Natural killer cell treated with Interleukin-12 subunit alpha and Interleukin-12 subunit beta and Interleukin-15 and Interleukin-18, amount 100 ng/mL, for 72 hours (primary cell): ENCODE measurements at regions not wholly inside any gene's neighbourhood (a gene's known extent, or its start where the extent isn't known, plus 50 kb on each side); places are given as distances from the start of the nearest gene placed in this dataset.

ENCODE experiments used
- ATAC-seq, 2 donors: fragments of 150-1000 bp; cut with Tn5 transposase in 1 of 2; sonication (Bioruptor Pico), chemical (Tn5 transposase) in 1 of 2; 2 replicates each; pipeline ENCODE4 v1.10.0; 2021
- DNase-seq: peaks from one replicate; pipeline ENCODE4 v3.0.0; 2022; ENCODE audit warnings: low spot score
- H3K27ac Mint-ChIP-seq, 2 donors: 1 replicate in 1 of 2; 2 replicates in 1 of 2; pipeline ENCODE4 v1.8.0; 2022; ENCODE audit warnings: mixed read lengths in 2 of 2, mild to moderate bottlenecking in 1 of 2, moderate library complexity in 1 of 2
- H3K27me3 Mint-ChIP-seq, 2 donors: 1 replicate in 1 of 2; 2 replicates in 1 of 2; pipeline ENCODE4 v1.8.0; 2022; ENCODE audit warnings: mixed read lengths in 2 of 2
- H3K36me3 Mint-ChIP-seq: one replicate; pipeline ENCODE4 v1.8.0; 2022; ENCODE audit warnings: mixed read lengths
- H3K4me1 Mint-ChIP-seq, 2 donors: 1 replicate in 1 of 2; 2 replicates in 1 of 2; pipeline ENCODE4 v1.8.0; 2022; ENCODE audit warnings: low read depth in 2 of 2, mixed read lengths in 2 of 2, mild to moderate bottlenecking in 1 of 2
- H3K4me3 Mint-ChIP-seq: one replicate; pipeline ENCODE4 v1.8.0; 2022; ENCODE audit warnings: mixed read lengths
- H3K9me3 Mint-ChIP-seq: 2 replicates; pipeline ENCODE4 v1.8.0; 2022; ENCODE audit warnings: mixed read lengths

DNA sequence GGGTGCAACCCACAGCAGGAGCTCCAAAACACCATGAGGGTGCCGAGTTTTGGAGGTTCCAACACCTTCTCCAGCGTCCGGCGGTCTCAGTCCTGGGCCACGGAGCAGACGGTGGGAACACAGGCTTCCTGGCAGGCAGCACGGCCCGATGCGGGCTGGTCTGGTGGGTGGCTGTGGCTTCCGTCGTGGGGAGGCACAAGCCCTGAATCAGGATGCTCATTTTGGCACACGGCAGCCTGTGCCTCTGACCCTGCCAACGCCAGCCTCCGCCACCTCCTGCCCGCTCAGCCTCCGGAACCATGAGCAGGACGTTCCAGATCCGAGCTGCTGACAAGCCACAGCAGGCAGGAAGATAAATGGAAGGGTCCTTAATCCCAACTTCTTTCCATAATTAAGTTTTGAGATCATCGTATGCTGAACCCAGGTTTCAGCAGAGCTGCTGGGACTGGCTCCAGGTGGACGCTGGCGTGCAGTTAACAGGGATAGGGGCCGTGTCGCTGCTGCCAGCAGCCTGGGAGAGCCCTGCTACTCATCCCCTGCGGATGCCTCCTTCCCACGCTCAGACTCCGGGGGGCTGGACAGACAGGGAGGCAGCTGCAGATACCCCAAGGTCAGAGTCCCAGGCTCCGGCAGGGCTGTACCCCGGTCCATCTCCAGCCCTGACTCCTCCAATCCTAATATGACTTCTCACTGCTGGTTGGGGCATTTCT is 136.6 kb downstream of the ENGASE start:
- Mint-ChIP-seq H3K36me3 (no peaks in the 10 kb centered on the region), H3K4me1 (peaks cover 0 to 3% of the 10 kb centered on the region in 2 donors), H3K9me3 (no peaks in the 10 kb centered on the region), H3K27ac (no peak overlapping the region), H3K27me3 (peaks cover 13 to 14% of the 10 kb centered on the region in 2 donors), H3K4me3 (no peak overlapping the region)
- no peak for DNase-seq
- ATAC-seq = no peak

DNA sequence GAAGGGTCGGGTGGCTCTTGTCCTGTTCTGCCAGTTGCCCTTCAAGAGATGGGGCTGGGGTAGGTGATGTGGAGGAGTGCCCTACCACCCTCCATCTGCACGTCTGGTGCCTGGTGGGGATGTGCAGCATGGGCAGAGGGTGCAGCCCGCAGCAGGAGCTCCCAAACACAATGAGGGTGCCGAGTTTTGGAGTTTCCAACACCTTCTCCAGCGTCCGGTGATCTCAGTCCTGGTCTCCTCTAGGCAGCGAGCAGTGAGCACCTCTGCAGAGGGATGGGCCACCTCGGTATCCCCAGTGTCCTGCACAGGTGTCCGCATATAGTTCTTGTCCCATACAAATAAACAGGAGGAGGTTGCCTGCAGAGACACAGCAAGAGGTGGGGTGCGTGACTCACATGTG is 136.0 kb downstream of the ENGASE start:
- DNase-seq (no peak), ATAC-seq (no peak)
- Mint-ChIP-seq H3K36me3 (no peaks in the 10 kb centered on the region), H3K27ac (no peak overlapping the region), H3K9me3 (no peaks in the 10 kb centered on the region), H3K4me1 (peaks cover 0 to 3% of the 10 kb centered on the region in 2 donors), H3K27me3 (peaks cover 13% of the 10 kb centered on the region in 2 donors), H3K4me3 (no peak overlapping the region)

DNA sequence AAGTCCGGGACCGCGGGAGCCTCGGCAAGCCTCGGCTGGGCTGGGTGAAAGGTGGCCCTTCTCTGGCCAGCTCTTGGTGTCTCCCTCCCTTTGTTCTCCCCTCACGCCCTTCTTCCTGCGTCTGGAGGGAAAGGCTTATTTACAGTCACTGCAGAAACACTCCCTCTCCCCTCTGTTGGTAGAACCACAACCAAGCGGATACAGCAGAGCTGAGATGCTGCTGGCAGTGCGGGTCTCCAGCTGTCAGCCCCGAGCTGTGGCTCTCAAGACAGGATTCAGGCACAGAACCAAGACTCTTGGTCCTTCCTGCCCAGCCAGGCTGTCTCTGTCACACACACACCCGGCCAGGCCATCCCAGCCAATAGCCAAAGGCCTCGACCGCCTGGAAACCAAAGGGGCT is 133.3 kb downstream of the ENGASE start:
- Mint-ChIP-seq H3K4me3 (no peak overlapping the region), H3K27ac (no peak overlapping the region), H3K4me1 (no peaks in the 10 kb centered on the region), H3K27me3 (peaks cover 4 to 8% of the 10 kb centered on the region in 2 donors), H3K36me3 (no peaks in the 10 kb centered on the region), H3K9me3 (no peaks in the 10 kb centered on the region)
- ATAC-seq (no peak), DNase-seq (no peak)

DNA sequence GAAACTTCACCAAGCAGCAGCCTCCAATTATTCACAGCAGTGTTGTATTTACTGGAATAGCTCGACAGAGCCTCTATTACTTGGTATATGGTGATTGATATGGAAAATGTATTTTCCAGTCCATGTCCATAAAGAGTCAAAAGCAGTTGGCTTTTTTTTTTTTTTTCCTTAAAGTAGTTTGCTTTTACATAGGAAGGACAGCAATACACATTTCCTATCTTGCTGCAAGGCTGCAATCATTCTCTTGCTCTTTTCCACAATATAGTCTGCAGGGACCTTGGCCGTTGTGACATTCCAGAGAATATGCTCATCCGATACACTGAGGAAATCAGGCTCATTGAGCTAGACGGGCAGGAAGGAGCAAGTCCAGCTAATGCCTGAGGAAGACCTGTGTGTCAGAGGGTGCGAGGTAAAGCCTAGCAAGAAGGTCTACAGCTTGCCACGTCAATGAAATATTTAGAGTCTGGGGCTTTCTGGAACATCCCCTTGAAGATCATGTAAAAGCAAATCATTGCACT is 131.1 kb downstream of the ENGASE start:
- Mint-ChIP-seq H3K9me3 (no peaks in the 10 kb centered on the region), H3K36me3 (no peaks in the 10 kb centered on the region), H3K27ac (no peak overlapping the region), H3K4me1 (peaks cover 0 to 3% of the 10 kb centered on the region in 2 donors), H3K4me3 (no peak overlapping the region), H3K27me3 (peaks cover 8 to 11% of the 10 kb centered on the region in 2 donors)
- DNase-seq = no peak
- no peak for ATAC-seq

DNA sequence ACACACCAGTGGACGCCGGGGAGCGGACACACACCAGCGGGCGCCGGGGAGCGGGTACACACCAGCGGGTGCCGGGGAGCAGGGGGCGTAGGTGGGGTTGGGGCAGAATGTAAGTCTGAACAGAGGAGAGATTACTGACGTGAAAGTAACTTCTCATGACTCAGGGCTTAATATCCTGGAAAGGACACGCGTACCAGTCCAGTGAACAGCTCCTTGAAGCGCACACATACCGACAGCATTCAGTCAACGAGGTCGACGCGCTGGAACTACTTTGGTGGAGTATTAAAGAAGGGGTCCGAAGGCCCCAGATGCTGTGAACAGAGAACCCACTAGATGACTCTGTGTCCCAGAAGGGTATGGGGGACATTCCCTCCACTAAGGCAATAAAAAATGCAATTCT is 129.6 kb downstream of the ENGASE start:
- Mint-ChIP-seq H3K4me1 (peaks cover 0 to 3% of the 10 kb centered on the region in 2 donors), H3K27ac (no peak overlapping the region), H3K36me3 (no peaks in the 10 kb centered on the region), H3K9me3 (no peaks in the 10 kb centered on the region), H3K4me3 (no peak overlapping the region), H3K27me3 (peaks cover 9 to 14% of the 10 kb centered on the region in 2 donors)
- ATAC-seq (no peak), DNase-seq (no peak)

DNA sequence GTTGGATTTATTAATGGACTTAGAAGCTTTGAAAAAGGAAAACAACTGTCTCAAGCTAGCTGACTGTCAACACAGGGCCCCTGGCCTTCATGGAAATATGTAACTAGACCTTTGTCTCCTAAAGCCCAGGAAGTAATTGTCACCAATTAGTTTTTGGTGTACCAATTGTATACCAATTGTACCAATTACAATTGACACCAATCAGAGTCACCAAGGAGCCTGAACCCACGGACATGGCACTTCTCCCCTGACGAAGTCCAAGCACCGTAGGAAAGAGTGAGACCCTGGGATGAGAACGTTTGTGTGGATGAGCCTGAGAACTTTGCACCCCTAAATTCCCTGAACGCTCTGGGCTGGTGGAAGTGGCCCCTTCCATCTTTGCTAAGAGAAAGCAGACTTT is 129.0 kb downstream of the ENGASE start:
- no peak overlapping the region for H3K4me3 Mint-ChIP-seq
- DNase-seq = no peak
- peaks cover 0 to 3% of the 10 kb centered on the region in 2 donors for H3K4me1 Mint-ChIP-seq
- H3K36me3 Mint-ChIP-seq = no peaks in the 10 kb centered on the region
- H3K9me3 Mint-ChIP-seq = no peaks in the 10 kb centered on the region
- H3K27me3 Mint-ChIP-seq = peaks cover 9 to 14% of the 10 kb centered on the region in 2 donors
- ATAC-seq = no peak
- no peak overlapping the region for H3K27ac Mint-ChIP-seq

DNA sequence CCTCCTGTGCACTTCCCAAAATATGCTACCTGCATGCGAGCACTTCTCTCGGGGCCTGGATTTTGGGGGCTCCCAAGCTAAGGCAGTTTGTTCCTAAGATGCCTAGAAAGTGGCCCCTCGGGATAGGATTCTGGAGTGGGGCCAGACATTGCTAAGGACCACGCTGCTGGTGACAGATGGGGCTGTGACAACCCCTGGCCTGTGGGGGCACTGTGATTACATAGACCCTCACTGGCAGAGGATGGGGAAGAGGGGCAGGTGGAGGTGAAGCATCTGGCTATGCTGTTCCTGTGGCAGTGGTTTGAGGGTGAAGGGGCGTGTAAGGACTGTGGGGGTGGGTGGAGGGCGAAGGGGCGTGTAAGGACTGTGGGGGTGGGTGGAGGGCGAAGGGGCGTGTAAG is 128.4 kb downstream of the ENGASE start:
- H3K27ac Mint-ChIP-seq = no peak overlapping the region
- DNase-seq = no peak
- H3K4me3 Mint-ChIP-seq = no peak overlapping the region
- peaks cover 0 to 3% of the 10 kb centered on the region in 2 donors for H3K4me1 Mint-ChIP-seq
- H3K27me3 Mint-ChIP-seq = peaks cover 9 to 14% of the 10 kb centered on the region in 2 donors
- ATAC-seq = no peak
- no peaks in the 10 kb centered on the region for H3K9me3 Mint-ChIP-seq
- H3K36me3 Mint-ChIP-seq = no peaks in the 10 kb centered on the region

DNA sequence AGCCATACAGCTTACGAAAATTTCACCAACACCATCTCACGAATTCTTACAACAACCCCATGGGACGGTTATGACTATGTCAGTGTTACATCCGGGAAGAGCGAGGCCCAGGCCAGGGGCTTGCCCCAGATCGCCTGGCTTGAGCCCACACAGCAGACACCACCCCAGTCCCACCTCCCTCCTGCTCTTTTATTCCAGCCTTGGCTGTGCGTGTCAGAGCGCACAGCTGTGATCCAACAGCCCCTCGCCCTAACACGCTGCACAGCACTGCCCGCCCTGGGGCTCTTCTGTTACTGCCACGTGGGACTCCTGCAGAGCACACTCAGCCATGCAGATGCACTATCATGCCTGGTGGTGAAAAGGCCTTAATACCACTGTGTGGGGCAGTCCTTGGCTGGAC is 127.9 kb downstream of the ENGASE start:
- no peaks in the 10 kb centered on the region for H3K9me3 Mint-ChIP-seq
- DNase-seq (no peak), ATAC-seq (no peak)
- H3K4me1 Mint-ChIP-seq = peaks cover 0 to 3% of the 10 kb centered on the region in 2 donors
- H3K36me3 Mint-ChIP-seq = no peaks in the 10 kb centered on the region
- H3K27ac Mint-ChIP-seq = no peak overlapping the region
- no peak overlapping the region for H3K4me3 Mint-ChIP-seq
- peaks cover 9 to 14% of the 10 kb centered on the region in 2 donors for H3K27me3 Mint-ChIP-seq

DNA sequence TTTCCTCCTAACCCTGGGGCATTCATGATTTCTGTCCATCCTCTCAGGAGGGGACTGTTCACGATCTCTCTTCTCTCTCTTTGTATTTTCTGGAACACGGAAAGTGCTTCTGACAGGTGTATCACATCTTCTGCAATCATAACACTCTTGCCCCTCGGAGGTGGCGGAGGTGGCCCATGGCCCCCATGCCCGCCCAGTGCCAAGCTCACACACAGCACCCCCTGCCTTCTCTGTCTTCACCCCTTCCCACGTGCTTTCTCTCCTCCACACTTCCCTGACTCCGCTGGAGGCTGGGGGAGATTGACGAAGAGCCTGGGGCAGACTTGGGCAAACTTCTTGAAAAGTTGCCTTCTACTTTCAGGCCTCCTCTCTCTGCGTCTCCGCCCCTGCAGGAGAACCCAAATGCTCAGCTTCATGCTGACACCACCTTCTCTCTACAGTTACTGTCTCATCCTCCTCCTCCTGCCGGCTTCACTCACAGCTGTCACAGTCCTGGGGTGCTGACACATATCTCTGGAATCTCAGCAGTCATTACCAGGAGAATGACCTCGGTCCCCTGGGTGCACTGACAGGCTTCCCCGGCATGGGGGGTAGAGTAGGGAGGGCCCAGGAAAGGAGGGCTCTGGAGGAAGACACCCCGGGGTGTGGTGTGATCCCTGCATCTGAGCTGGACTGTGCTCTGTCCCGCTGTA is 127.1 kb downstream of the ENGASE start:
- H3K27me3 Mint-ChIP-seq = peaks cover 9 to 14% of the 10 kb centered on the region in 2 donors
- no peaks in the 10 kb centered on the region for H3K36me3 Mint-ChIP-seq
- H3K27ac Mint-ChIP-seq = no peak overlapping the region
- H3K9me3 Mint-ChIP-seq = no peaks in the 10 kb centered on the region
- peaks cover 0 to 3% of the 10 kb centered on the region in 2 donors for H3K4me1 Mint-ChIP-seq
- no peak overlapping the region for H3K4me3 Mint-ChIP-seq
- ATAC-seq (no peak), DNase-seq (no peak)

DNA sequence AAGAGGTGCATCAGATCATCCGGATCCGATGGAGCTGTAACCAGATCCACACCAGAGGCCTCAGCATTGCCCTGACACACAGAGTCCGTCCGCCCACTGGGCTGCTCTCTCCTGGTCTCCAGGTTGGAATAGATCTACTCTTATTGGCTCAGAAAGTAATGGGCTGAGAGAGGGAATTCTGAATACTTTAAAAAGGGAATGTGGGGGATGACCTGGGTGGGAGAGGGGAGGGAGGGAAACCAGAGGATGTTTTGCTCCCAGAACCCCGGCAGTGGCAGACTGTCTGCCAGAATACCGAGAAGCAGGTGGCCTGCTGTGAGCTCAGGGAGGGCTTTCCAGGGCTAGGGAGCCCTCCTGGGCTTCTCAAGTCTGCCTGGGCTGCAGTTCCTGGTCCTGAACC is 126.5 kb downstream of the ENGASE start:
- no peak overlapping the region for H3K4me3 Mint-ChIP-seq
- peaks cover 9 to 14% of the 10 kb centered on the region in 2 donors for H3K27me3 Mint-ChIP-seq
- H3K4me1 Mint-ChIP-seq = peaks cover 0 to 3% of the 10 kb centered on the region in 2 donors
- H3K9me3 Mint-ChIP-seq = no peaks in the 10 kb centered on the region
- H3K27ac Mint-ChIP-seq = no peak overlapping the region
- no peaks in the 10 kb centered on the region for H3K36me3 Mint-ChIP-seq
- DNase-seq (no peak), ATAC-seq (no peak)

DNA sequence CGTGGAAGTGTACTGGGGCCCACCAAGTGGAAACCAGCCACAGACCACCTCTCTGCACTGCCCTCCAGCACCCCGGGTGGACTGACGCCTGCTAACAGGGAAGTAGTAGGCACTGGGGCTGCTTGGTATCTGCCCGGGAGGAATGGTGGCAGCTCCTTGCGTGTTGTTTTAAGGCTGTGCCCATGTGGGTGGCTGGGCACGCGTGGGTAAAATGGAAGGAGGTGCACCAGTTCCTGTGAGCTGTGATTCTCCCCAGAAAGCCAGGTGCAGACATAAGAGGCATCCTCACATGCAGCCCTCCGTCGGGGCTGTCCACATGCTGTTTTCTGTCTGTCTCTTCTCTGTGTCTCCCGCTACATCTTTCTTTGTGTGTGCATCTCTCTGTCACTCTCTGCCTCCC is 122.3 kb downstream of the ENGASE start:
- Mint-ChIP-seq H3K4me3 (no peak overlapping the region), H3K27me3 (peaks cover 14 to 19% of the 10 kb centered on the region in 2 donors), H3K9me3 (no peaks in the 10 kb centered on the region), H3K36me3 (no peaks in the 10 kb centered on the region), H3K4me1 (peaks cover 0 to 3% of the 10 kb centered on the region in 2 donors), H3K27ac (no peak overlapping the region)
- ATAC-seq = no peak
- DNase-seq = no peak

DNA sequence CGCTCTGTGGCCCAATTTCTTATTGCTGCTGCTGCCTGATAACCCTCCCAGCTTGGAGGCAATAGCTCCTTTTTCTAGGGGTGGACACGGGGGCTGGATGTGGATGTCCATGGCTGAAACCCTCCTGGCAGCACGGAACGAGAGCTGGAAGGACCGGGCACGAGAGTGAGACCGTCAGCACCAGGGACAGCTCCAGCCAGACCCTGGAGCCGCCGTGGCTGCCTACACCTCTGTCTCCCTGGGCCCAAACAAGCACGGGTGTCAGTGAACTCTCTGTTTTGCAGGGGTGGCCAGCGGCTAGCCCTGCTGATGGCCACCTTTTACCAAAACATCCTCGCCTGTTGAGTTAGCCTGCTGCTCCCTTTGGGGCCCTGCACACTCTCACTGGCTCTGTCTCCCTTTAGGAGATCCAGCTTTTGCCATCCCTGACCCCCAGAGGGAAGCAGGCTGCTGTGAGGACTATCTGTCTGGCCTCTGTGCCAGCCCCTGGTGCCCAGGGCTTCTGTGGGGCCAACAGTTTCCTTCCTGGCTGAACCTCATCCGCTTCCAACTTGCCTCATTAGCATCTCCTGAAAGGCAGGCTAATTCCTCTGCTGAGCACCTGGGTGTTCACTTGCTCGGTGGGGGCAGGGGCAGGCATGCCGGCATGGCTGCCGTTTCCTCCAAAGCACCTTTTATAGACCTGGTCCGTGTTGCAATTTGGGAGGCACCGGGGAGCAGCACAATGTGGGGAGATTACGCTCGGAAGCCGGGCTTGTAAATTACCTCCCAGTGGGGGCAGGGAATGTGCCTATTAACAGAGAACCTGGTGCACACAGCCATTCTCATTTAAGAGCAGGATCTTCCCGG is 118.1 kb downstream of the ENGASE start:
- H3K36me3 Mint-ChIP-seq = no peaks in the 10 kb centered on the region
- H3K4me1 Mint-ChIP-seq = no peaks in the 10 kb centered on the region
- DNase-seq (no peak), ATAC-seq (no peak)
- peaks cover 9 to 28% of the 10 kb centered on the region in 2 donors for H3K27me3 Mint-ChIP-seq
- no peaks in the 10 kb centered on the region for H3K9me3 Mint-ChIP-seq
- H3K27ac Mint-ChIP-seq = no peak overlapping the region
- H3K4me3 Mint-ChIP-seq = no peak overlapping the region

DNA sequence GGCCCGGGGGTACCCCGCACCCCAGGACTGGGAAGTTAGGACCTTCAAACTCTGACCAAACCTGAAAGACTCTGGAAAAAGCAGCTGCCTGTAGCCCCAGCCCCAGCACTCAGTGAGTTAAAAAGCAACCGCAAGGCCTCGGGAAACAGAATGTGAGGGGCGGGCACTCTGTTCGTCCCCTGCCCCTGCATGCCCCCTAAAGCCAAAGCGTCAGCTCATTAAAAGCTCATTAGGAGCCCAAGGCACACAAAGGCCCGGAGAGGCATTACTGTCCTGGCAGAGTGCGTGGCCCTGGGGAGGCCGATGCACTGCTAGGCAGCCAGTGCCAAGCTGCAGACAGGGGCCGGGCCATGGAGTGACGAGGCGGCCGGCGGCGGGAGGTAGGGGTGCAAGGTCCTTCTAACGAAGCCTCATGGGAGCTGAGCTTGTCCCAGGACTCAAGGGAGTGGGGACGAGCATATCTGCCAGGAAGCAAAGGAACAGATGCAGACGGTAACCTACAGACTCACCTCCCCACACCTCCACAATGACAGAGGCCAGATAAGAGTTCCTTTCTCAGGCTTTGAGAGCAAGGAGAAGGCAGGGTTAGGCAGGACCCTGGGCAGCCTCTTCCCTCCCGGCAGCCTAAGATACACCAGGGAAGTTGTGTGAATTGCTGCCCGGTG is 116.8 kb downstream of the ENGASE start:
- H3K4me1 Mint-ChIP-seq = no peaks in the 10 kb centered on the region
- peaks cover 9 to 28% of the 10 kb centered on the region in 2 donors for H3K27me3 Mint-ChIP-seq
- no peak for DNase-seq
- H3K27ac Mint-ChIP-seq = no peak overlapping the region
- no peak overlapping the region for H3K4me3 Mint-ChIP-seq
- no peak for ATAC-seq
- no peaks in the 10 kb centered on the region for H3K9me3 Mint-ChIP-seq
- no peaks in the 10 kb centered on the region for H3K36me3 Mint-ChIP-seq
